ENCODE measurements at regions not wholly inside any gene's neighbourhood (a gene's known extent, or its start where the extent isn't known, plus 50 kb on each side); places are given as distances from the start of the nearest gene placed in this dataset.

DNA sequence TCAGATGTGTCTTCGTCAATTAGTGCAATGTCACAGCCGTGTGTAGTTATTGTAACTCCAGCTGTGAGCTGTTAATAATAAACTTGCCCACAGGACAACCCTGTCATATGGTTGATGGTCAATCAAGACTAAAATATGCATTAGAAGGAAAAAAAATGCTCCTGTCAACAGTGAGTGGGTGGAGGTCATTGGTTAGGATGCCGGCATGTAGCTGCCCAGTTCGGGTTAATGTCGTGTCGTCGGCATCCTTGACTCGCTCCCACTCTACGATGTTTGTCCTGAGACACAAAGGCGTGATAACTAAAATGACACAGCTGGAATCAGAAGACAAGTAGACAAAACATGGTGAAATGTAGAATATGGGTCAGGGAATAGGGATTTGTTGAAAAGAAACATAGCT lies 442.8 kb upstream of the NPVF start:
- no peak overlapping the region for H3K27ac ChIP-seq (ENCODE audit: insufficient read depth, low read depth, low read length)
- H3K9ac ChIP-seq (replicated peaks; ENCODE audit: extremely low read depth, insufficient read depth, low read length) = no peak overlapping the region
- BruUV-seq (replicated peaks) = no TSS peak
- H3K36me3 ChIP-seq (ENCODE audit: control insufficient read depth in 2 of 2, extremely low read depth in 1 of 2, insufficient read depth in 2 of 2, low read length in 2 of 2) = no peaks in the 10 kb centered on the region
- no peaks in the 10 kb centered on the region for H3K79me2 ChIP-seq (ENCODE audit: control insufficient read depth, insufficient read depth, low read length)
- no peak overlapping the region for H3K4me3 ChIP-seq (replicated peaks in 1 of 3; ENCODE audit: insufficient read depth in 1 of 3, low read depth in 1 of 3, low read length in 3 of 3)
- no peak overlapping the region for H2AFZ ChIP-seq (ENCODE audit: low read depth, low read length)
- H4K20me1 ChIP-seq (replicated peaks; ENCODE audit: control insufficient read depth, extremely low read depth, insufficient read depth, low read length) = no peaks in the 10 kb centered on the region
- no peak for TF ChIP-seq POLR2AphosphoS5 (IDR thresholded peaks at IDR 0.05; ENCODE audit: insufficient read depth, low read depth, low read length)
- TF ChIP-seq JUN (IDR thresholded peaks at IDR 0.05; ENCODE audit: borderline replicate concordance, insufficient read depth, insufficient read length, low read depth) = no peak
- TF ChIP-seq FOS (IDR thresholded peaks at IDR 0.05; ENCODE audit: borderline replicate concordance, insufficient read depth, low read length) = no peak
- no peak for TF ChIP-seq POLR2A (IDR thresholded peaks at IDR 0.05; ENCODE audit: low read depth, low read length)
- no peak for TF ChIP-seq MYC (IDR thresholded peaks at IDR 0.05; ENCODE audit: low read depth, low read length)
- TF ChIP-seq EZH2 (IDR thresholded peaks at IDR 0.05; ENCODE audit: borderline replicate concordance, low read depth, low read length, severe bottlenecking) = no peak
- TF ChIP-seq, protein P1, sequence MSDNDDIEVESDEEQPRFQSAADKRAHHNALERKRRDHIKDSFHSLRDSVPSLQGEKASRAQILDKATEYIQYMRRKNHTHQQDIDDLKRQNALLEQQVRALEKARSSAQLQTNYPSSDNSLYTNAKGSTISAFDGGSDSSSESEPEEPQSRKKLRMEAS (IDR thresholded peaks at IDR 0.05; ENCODE audit: insufficient read depth, insufficient read length) = no peak
- TF ChIP-seq, protein P2, sequence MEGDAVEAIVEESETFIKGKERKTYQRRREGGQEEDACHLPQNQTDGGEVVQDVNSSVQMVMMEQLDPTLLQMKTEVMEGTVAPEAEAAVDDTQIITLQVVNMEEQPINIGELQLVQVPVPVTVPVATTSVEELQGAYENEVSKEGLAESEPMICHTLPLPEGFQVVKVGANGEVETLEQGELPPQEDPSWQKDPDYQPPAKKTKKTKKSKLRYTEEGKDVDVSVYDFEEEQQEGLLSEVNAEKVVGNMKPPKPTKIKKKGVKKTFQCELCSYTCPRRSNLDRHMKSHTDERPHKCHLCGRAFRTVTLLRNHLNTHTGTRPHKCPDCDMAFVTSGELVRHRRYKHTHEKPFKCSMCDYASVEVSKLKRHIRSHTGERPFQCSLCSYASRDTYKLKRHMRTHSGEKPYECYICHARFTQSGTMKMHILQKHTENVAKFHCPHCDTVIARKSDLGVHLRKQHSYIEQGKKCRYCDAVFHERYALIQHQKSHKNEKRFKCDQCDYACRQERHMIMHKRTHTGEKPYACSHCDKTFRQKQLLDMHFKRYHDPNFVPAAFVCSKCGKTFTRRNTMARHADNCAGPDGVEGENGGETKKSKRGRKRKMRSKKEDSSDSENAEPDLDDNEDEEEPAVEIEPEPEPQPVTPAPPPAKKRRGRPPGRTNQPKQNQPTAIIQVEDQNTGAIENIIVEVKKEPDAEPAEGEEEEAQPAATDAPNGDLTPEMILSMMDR (IDR thresholded peaks at IDR 0.05; ENCODE audit: extremely low read depth in 1 of 2, insufficient read depth in 1 of 2, low read depth in 1 of 2, low read length in 2 of 2) = no peak
- no peaks in the 10 kb centered on the region for H3K27me3 ChIP-seq (ENCODE audit: control insufficient read depth in 2 of 2, insufficient read depth in 2 of 2, low read length in 2 of 2)
- H3K9me3 ChIP-seq (replicated peaks; ENCODE audit: control insufficient read depth, insufficient read depth, low read length) = no peaks in the 10 kb centered on the region
- H3K4me1 ChIP-seq (ENCODE audit: control insufficient read depth, extremely low read depth, insufficient read depth, low read length) = no peaks in the 10 kb centered on the region
- ChIA-PET CTCF (no interaction called here), POLR2A (no interaction called here)
- FAIRE-seq = no peak
- no peaks in the 10 kb centered on the region for H3K9me1 ChIP-seq (replicated peaks; ENCODE audit: control insufficient read depth, extremely low read depth, insufficient read depth, low read length)
- DNase-seq (ENCODE audit: low read depth, low spot score) = no peak
- no peak overlapping the region for H3K4me2 ChIP-seq (ENCODE audit: insufficient read depth, low read length)
- dilution Hi-C loops (cut with MboI; ENCODE audit: extremely low pct_ligation_motif_present, low sequenced_read_pairs) = no loop called here
- intact Hi-C loops (cut with micrococcal nuclease) = no loop called here
